ENCODE measurements at regions not wholly inside any gene's neighbourhood (a gene's known extent, or its start where the extent isn't known, plus 50 kb on each side); places are given as distances from the start of the nearest gene placed in this dataset.
"Not testable (repeated sequence)": the region's sequence is repeated elsewhere in the genome, so short reads cannot be mapped to it uniquely, and the experiment has no call there.

DNA sequence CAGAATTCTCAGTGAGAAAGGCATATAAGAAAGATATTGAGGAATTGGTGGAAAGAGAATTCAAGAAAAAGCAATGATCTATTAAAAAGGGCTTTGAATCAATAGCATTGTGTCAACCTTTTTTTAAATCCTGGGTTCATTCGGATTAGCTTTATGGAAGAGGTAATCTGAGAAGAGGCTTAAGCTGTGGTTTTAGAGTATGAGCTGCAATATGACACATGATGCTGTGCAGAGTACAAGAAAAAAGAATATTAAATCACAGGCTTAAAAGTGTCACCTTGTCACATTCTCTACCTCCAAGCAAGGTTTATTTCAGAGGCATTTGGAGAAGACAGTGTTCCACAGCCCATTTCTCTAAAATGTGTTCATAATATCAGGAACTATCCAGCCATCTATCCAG is 128.9 kb downstream of the RTP4 start:
- H3K4me3 Mint-ChIP-seq (ENCODE audit: unreplicated experiment): no peak overlapping the region
- TF ChIP-seq, protein P1, sequence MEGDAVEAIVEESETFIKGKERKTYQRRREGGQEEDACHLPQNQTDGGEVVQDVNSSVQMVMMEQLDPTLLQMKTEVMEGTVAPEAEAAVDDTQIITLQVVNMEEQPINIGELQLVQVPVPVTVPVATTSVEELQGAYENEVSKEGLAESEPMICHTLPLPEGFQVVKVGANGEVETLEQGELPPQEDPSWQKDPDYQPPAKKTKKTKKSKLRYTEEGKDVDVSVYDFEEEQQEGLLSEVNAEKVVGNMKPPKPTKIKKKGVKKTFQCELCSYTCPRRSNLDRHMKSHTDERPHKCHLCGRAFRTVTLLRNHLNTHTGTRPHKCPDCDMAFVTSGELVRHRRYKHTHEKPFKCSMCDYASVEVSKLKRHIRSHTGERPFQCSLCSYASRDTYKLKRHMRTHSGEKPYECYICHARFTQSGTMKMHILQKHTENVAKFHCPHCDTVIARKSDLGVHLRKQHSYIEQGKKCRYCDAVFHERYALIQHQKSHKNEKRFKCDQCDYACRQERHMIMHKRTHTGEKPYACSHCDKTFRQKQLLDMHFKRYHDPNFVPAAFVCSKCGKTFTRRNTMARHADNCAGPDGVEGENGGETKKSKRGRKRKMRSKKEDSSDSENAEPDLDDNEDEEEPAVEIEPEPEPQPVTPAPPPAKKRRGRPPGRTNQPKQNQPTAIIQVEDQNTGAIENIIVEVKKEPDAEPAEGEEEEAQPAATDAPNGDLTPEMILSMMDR (IDR thresholded peaks at IDR 0.05; ENCODE audit: partially characterized antibody, unreplicated experiment): no peak
- H3K9me3 Mint-ChIP-seq (ENCODE audit: unreplicated experiment): peaks cover 4% of the 10 kb centered on the region
- no peaks in the 10 kb centered on the region for H3K27me3 Mint-ChIP-seq (ENCODE audit: unreplicated experiment)
- H3K4me1 Mint-ChIP-seq (ENCODE audit: low read depth, unreplicated experiment): no peaks in the 10 kb centered on the region
- DNase-seq: no peak
- no peaks in the 10 kb centered on the region for H3K36me3 Mint-ChIP-seq (ENCODE audit: unreplicated experiment)
- H3K27ac Mint-ChIP-seq (ENCODE audit: unreplicated experiment): no peak overlapping the region

DNA sequence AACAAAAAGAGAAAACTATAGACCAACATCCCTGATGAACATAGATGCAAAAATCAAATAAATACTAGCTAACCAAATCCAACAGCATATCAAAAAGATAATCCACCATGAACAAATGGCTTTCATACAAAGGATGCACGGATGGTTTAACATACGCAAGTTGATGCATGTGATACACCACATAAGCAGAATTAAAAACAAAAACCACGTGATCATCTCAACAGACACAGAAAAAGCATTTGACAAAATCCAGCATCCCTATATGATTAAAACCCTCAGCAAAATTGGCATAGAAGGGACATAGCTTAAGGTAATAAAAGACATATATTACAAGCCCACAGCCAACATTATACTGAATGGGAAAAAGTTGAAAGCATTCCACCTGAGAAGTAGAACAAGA is 125.9 kb downstream of the RTP4 start:
- H3K27me3 Mint-ChIP-seq (ENCODE audit: unreplicated experiment); H3K9me3 Mint-ChIP-seq (ENCODE audit: unreplicated experiment); H3K27ac Mint-ChIP-seq (ENCODE audit: unreplicated experiment); H3K4me3 Mint-ChIP-seq (ENCODE audit: unreplicated experiment); DNase-seq; H3K36me3 Mint-ChIP-seq (ENCODE audit: unreplicated experiment); H3K4me1 Mint-ChIP-seq (ENCODE audit: low read depth, unreplicated experiment): not testable (repeated sequence)

DNA sequence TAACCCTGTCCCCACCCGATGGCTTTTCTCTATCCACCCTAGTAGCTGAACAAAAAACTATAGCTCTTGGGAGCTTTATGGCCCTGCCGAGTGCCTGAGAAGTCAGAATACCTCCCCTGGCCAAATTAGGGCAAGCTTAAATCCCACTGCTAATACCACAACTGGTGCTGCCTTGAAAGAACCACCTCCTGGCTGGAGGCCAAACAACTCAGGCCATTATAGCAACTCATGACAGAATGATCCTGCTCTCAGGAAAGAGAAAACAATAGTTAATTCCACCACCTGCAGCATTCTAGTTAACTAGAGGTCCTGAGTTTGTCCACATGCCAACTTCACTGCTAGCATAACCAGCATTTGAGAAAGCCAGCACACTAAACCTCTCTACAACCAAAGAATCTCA is 123.2 kb downstream of the RTP4 start:
- Mint-ChIP-seq H3K4me1 (ENCODE audit: low read depth, unreplicated experiment) (no peaks in the 10 kb centered on the region), H3K27ac (ENCODE audit: unreplicated experiment) (no peak overlapping the region), H3K4me3 (ENCODE audit: unreplicated experiment) (no peak overlapping the region), H3K36me3 (ENCODE audit: unreplicated experiment) (peaks cover 4% of the 10 kb centered on the region), H3K9me3 (ENCODE audit: unreplicated experiment) (peaks cover 4% of the 10 kb centered on the region), H3K27me3 (ENCODE audit: unreplicated experiment) (no peaks in the 10 kb centered on the region)
- DNase-seq: no peak
- TF ChIP-seq, protein P1 (IDR thresholded peaks at IDR 0.05; ENCODE audit: partially characterized antibody, unreplicated experiment): no peak

DNA sequence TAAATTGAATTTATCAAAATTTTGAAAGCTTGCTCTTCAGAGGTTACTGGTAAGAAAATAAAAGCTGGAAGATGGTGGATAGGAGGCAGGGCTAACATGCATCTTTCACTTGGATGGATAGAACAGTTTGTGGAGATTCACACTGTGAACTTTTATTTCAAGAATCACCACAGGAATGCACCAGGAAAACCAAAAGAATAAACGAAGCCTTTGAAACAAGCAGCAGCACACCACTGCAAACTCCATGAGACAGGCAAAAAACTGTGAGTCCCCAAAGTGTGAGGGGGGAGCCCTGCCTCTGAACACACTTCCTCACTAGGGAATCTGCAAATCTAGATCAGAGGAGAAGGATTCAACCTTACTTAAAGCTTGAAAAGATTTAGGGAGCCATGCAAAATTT is 122.2 kb downstream of the RTP4 start:
- TF ChIP-seq, protein P1 (IDR thresholded peaks at IDR 0.05; ENCODE audit: partially characterized antibody, unreplicated experiment): no peak
- H3K27ac Mint-ChIP-seq (ENCODE audit: unreplicated experiment): no peak overlapping the region
- peaks cover 6% of the 10 kb centered on the region for H3K9me3 Mint-ChIP-seq (ENCODE audit: unreplicated experiment)
- no peak overlapping the region for H3K4me3 Mint-ChIP-seq (ENCODE audit: unreplicated experiment)
- peaks cover 4% of the 10 kb centered on the region for H3K36me3 Mint-ChIP-seq (ENCODE audit: unreplicated experiment)
- DNase-seq: no peak
- no peaks in the 10 kb centered on the region for H3K27me3 Mint-ChIP-seq (ENCODE audit: unreplicated experiment)
- H3K4me1 Mint-ChIP-seq (ENCODE audit: low read depth, unreplicated experiment): no peaks in the 10 kb centered on the region

DNA sequence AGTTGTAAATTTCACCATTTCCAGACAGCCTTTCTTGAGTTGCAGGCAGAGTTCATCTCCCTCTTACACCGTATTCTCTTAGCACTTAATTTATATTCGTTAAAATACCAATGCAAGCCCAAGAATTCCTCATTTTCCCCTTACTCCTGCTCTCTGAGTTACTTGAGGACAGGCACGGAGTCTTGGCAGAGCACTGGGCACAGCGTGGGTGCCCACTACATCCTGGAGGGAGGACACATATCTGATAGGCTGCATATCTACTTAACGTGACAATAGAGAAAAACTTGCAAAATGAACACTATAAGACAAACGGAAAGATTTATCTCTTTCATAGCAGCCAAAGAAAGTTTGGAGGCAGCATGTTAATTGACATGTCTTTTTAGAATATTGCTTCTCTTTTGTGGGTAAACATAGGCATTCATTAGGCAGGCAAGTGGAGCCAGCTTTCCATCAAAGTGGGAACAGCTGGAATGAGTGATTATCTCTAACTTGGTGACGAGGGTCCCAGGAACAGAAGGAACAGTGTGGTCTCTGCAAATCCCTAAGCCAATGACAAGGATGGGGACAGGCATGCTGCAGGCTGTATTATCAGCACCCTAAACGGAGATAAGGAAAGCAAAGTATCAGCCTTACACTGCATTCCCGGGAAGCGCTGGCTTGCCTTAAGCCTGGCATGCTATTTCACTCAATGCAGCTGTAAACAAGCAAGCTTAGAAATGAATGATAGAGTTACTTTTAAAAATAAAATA is 116.5 kb downstream of the RTP4 start:
- peaks cover 7% of the 10 kb centered on the region for H3K36me3 Mint-ChIP-seq (ENCODE audit: unreplicated experiment)
- TF ChIP-seq, protein P1 (IDR thresholded peaks at IDR 0.05; ENCODE audit: partially characterized antibody, unreplicated experiment): no peak
- H3K9me3 Mint-ChIP-seq (ENCODE audit: unreplicated experiment): peaks cover 5% of the 10 kb centered on the region
- H3K4me1 Mint-ChIP-seq (ENCODE audit: low read depth, unreplicated experiment): no peaks in the 10 kb centered on the region
- no peak for DNase-seq
- no peaks in the 10 kb centered on the region for H3K27me3 Mint-ChIP-seq (ENCODE audit: unreplicated experiment)
- no peak overlapping the region for H3K4me3 Mint-ChIP-seq (ENCODE audit: unreplicated experiment)
- H3K27ac Mint-ChIP-seq (ENCODE audit: unreplicated experiment): no peak overlapping the region
